ENCODE measurements at regions not wholly inside any gene's neighbourhood (a gene's known extent, or its start where the extent isn't known, plus 50 kb on each side); places are given as distances from the start of the nearest gene placed in this dataset.

- Histone ChIP-seq H3K36me3 (replicated peaks; ENCODE audit: low read depth, low read length) (no peaks in the 10 kb centered on the region), H2AFZ (ENCODE audit: low read depth, low read length) (no peak overlapping the region), H3K4me1 (ENCODE audit: low read length) (no peaks in the 10 kb centered on the region), H3K4me3 (ENCODE audit: low read length) (no peak overlapping the region), H3K79me2 (ENCODE audit: low read length) (no peaks in the 10 kb centered on the region), H3K4me2 (ENCODE audit: low read length) (no peak overlapping the region), H3K27me3 (ENCODE audit: low read depth, low read length) (peaks cover 70% of the 10 kb centered on the region), H3K9me3 (ENCODE audit: insufficient read depth, low read length) (no peaks in the 10 kb centered on the region; the same call in 1 of the 2 replicates), H3K27ac (ENCODE audit: low read length) (no peak overlapping the region), H3K9ac (ENCODE audit: low read length) (no peak overlapping the region), H4K20me1 (ENCODE audit: insufficient read depth, low read length) (no peaks in the 10 kb centered on the region)
- TF ChIP-seq CTCF (IDR thresholded peaks at IDR 0.05; ENCODE audit: low read depth, low read length) = no peak
- no peak for TF ChIP-seq EZH2phosphoT487 (IDR thresholded peaks at IDR 0.05; ENCODE audit: low read depth)
These were observed 211.2 kb upstream of the PMEPA1 start for GRCh38 chr20:57920971-57921370.

DNA sequence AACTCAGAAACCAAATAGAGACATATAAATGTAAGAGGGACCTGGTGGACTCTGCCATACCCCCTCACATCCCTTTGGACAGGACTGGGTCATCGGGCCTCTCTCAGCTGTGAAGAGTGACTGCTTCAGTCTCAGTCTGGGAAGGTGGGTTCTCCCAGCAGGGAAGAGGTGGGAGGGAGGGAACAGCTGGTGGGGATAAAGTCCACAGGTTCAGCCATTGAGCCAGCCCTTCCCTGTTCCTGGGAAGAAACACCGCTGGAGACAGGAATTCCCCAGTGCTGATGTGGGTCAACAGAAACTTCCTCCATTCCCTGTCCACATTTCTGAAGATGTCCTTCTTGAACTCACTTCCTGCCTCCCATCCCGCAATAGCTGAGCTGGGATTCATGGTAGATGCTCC is 209.2 kb upstream of the PMEPA1 start:
- Histone ChIP-seq H3K79me2 (ENCODE audit: low read length) (no peaks in the 10 kb centered on the region), H3K27ac (ENCODE audit: low read length) (no peak overlapping the region), H3K9ac (ENCODE audit: low read length) (no peak overlapping the region), H3K9me3 (ENCODE audit: insufficient read depth, low read length) (no peaks in the 10 kb centered on the region), H3K36me3 (replicated peaks; ENCODE audit: low read depth, low read length) (no peaks in the 10 kb centered on the region), H3K27me3 (ENCODE audit: low read depth, low read length) (peaks cover 76% of the 10 kb centered on the region), H4K20me1 (ENCODE audit: insufficient read depth, low read length) (no peaks in the 10 kb centered on the region), H3K4me3 (ENCODE audit: low read length) (no peak overlapping the region), H3K4me2 (ENCODE audit: low read length) (no peak overlapping the region), H2AFZ (ENCODE audit: low read depth, low read length) (no peak overlapping the region), H3K4me1 (ENCODE audit: low read length) (no peaks in the 10 kb centered on the region)
- TF ChIP-seq EZH2phosphoT487 (IDR thresholded peaks at IDR 0.05; ENCODE audit: low read depth) (no peak), CTCF (IDR thresholded peaks at IDR 0.05; ENCODE audit: low read depth, low read length) (no peak)

DNA sequence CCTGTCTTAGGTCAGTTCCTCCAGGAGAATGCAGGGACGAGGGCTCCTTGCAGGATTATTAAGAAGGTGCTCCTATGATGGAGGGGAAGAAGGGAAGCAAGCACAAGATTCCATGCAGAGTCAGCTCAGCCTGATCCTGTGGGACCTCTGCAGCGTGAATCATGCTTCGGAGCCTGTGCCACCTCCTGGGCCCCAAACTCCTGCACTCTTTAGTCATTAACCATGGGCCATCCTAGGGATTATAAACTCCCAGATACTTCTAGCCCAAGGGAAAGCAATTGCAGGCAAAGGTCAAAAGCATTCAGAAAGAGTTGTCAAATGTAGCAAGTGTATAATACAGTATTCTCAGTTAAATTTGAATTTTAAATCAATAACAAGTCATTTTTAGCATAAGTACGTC is 208.7 kb upstream of the PMEPA1 start:
- H4K20me1 ChIP-seq (ENCODE audit: insufficient read depth, low read length) = no peaks in the 10 kb centered on the region
- no peaks in the 10 kb centered on the region for H3K36me3 ChIP-seq (replicated peaks; ENCODE audit: low read depth, low read length)
- no peak overlapping the region for H2AFZ ChIP-seq (ENCODE audit: low read depth, low read length)
- no peak overlapping the region for H3K27ac ChIP-seq (ENCODE audit: low read length)
- H3K4me2 ChIP-seq (ENCODE audit: low read length) = no peak overlapping the region
- H3K9ac ChIP-seq (ENCODE audit: low read length) = no peak overlapping the region
- TF ChIP-seq CTCF (IDR thresholded peaks at IDR 0.05; ENCODE audit: low read depth, low read length) (no peak), EZH2phosphoT487 (IDR thresholded peaks at IDR 0.05; ENCODE audit: low read depth) (no peak)
- no peaks in the 10 kb centered on the region for H3K9me3 ChIP-seq (ENCODE audit: insufficient read depth, low read length)
- peaks cover 76% of the 10 kb centered on the region for H3K27me3 ChIP-seq (ENCODE audit: low read depth, low read length)
- no peaks in the 10 kb centered on the region for H3K79me2 ChIP-seq (ENCODE audit: low read length)
- H3K4me3 ChIP-seq (ENCODE audit: low read length) = no peak overlapping the region
- no peaks in the 10 kb centered on the region for H3K4me1 ChIP-seq (ENCODE audit: low read length)

GRCh38 chr20:57914205-57914604 is 204.4 kb upstream of the PMEPA1 start:
- no peak overlapping the region for H3K4me3 ChIP-seq (ENCODE audit: low read length)

More at GRCh38 chr20:57914205-57914604, 204.4 kb upstream of the PMEPA1 start:
- Histone ChIP-seq H3K9me3 (ENCODE audit: insufficient read depth, low read length) (no peaks in the 10 kb centered on the region), H4K20me1 (ENCODE audit: insufficient read depth, low read length) (no peaks in the 10 kb centered on the region), H3K9ac (ENCODE audit: low read length) (no peak overlapping the region), H2AFZ (ENCODE audit: low read depth, low read length) (no peak overlapping the region), H3K4me2 (ENCODE audit: low read length) (no peak overlapping the region), H3K36me3 (replicated peaks; ENCODE audit: low read depth, low read length) (no peaks in the 10 kb centered on the region), H3K4me1 (ENCODE audit: low read length) (no peaks in the 10 kb centered on the region), H3K27me3 (ENCODE audit: low read depth, low read length) (peaks cover 82% of the 10 kb centered on the region), H3K27ac (ENCODE audit: low read length) (no peak overlapping the region), H3K79me2 (ENCODE audit: low read length) (no peaks in the 10 kb centered on the region)
- no peak for TF ChIP-seq EZH2phosphoT487 (IDR thresholded peaks at IDR 0.05; ENCODE audit: low read depth)
- no peak for TF ChIP-seq CTCF (IDR thresholded peaks at IDR 0.05; ENCODE audit: low read depth, low read length)
